ENCODE measurements at regions not wholly inside any gene's neighbourhood (a gene's known extent, or its start where the extent isn't known, plus 50 kb on each side); places are given as distances from the start of the nearest gene placed in this dataset.
"Not testable (repeated sequence)": the region's sequence is repeated elsewhere in the genome, so short reads cannot be mapped to it uniquely, and the experiment has no call there.

GRCh38 chr7:69283421-69283820, 314.9 kb upstream of the AUTS2 start:
- no peak overlapping the region for H3K4me3 ChIP-seq
- no peak for DNase-seq
- H3K9me3 ChIP-seq: no peaks in the 10 kb centered on the region
- TF ChIP-seq CTCF (IDR thresholded peaks at IDR 0.05): no peak
- H3K36me3 ChIP-seq: no peaks in the 10 kb centered on the region
- peaks cover 3% of the 10 kb centered on the region for H3K4me1 ChIP-seq
- intact Hi-C loops (cut with DNase I): no loop called here
- H3K27me3 ChIP-seq (ENCODE audit: low read depth): no peaks in the 10 kb centered on the region
- no peak for ATAC-seq
- no peak overlapping the region for H3K27ac ChIP-seq

- no peak for ATAC-seq
- intact Hi-C loops (cut with DNase I): no loop called here
These were observed 312.4 kb upstream of the AUTS2 start for GRCh38 chr7:69285854-69286253.

GRCh38 chr7:69295977-69296376, 302.3 kb upstream of the AUTS2 start:
- peak in 1 of 2 donors; percentile 25 for ATAC-seq
- Histone ChIP-seq H3K9me3 (no peaks in the 10 kb centered on the region), H3K4me1 (no peaks in the 10 kb centered on the region), H3K36me3 (no peaks in the 10 kb centered on the region), H3K27ac (no peak overlapping the region), H3K27me3 (ENCODE audit: low read depth) (no peaks in the 10 kb centered on the region), H3K4me3 (no peak overlapping the region)
- DNase-seq: no peak
- TF ChIP-seq CTCF (IDR thresholded peaks at IDR 0.05): no peak
- intact Hi-C loops (cut with DNase I): no loop called here

More at GRCh38 chr7:69285854-69286253, 312.4 kb upstream of the AUTS2 start:
- H3K27ac ChIP-seq: no peak overlapping the region
- no peak for DNase-seq
- H3K9me3 ChIP-seq: no peaks in the 10 kb centered on the region
- H3K36me3 ChIP-seq: no peaks in the 10 kb centered on the region
- TF ChIP-seq CTCF (IDR thresholded peaks at IDR 0.05): no peak
- H3K4me1 ChIP-seq: peaks cover 3% of the 10 kb centered on the region
- no peaks in the 10 kb centered on the region for H3K27me3 ChIP-seq (ENCODE audit: low read depth)
- H3K4me3 ChIP-seq: no peak overlapping the region

GRCh38 chr7:69301253-69301652, 297.0 kb upstream of the AUTS2 start:
- DNase-seq (no peak), ATAC-seq (no peak)
- Histone ChIP-seq H3K27ac (no peak overlapping the region), H3K4me3 (no peak overlapping the region), H3K4me1 (no peaks in the 10 kb centered on the region), H3K27me3 (ENCODE audit: low read depth) (no peaks in the 10 kb centered on the region), H3K36me3 (no peaks in the 10 kb centered on the region), H3K9me3 (no peaks in the 10 kb centered on the region)
- intact Hi-C loops (cut with DNase I): no loop called here
- TF ChIP-seq CTCF (IDR thresholded peaks at IDR 0.05): no peak

GRCh38 chr7:69309601-69310000, 288.7 kb upstream of the AUTS2 start:
- H3K27ac ChIP-seq: no peak overlapping the region
- no peak for TF ChIP-seq CTCF (IDR thresholded peaks at IDR 0.05)
- intact Hi-C loops (cut with DNase I): no loop called here

GRCh38 chr7:69311489-69311888, 286.8 kb upstream of the AUTS2 start:
- H3K27ac ChIP-seq: no peak overlapping the region
- intact Hi-C loops (cut with DNase I): no loop called here
- no peak for ATAC-seq
- no peak for DNase-seq
- H3K9me3 ChIP-seq: no peaks in the 10 kb centered on the region
- TF ChIP-seq CTCF (IDR thresholded peaks at IDR 0.05): no peak
- no peaks in the 10 kb centered on the region for H3K4me1 ChIP-seq
- no peaks in the 10 kb centered on the region for H3K36me3 ChIP-seq
- no peaks in the 10 kb centered on the region for H3K27me3 ChIP-seq (ENCODE audit: low read depth)
- H3K4me3 ChIP-seq: no peak overlapping the region

More at GRCh38 chr7:69309601-69310000, 288.7 kb upstream of the AUTS2 start:
- Histone ChIP-seq H3K27me3 (ENCODE audit: low read depth) (no peaks in the 10 kb centered on the region), H3K4me1 (no peaks in the 10 kb centered on the region), H3K36me3 (no peaks in the 10 kb centered on the region), H3K4me3 (no peak overlapping the region), H3K9me3 (no peaks in the 10 kb centered on the region)
- DNase-seq (no peak), ATAC-seq (no peak)

GRCh38 chr7:69313852-69314251, 284.4 kb upstream of the AUTS2 start:
- H3K9me3 ChIP-seq; ATAC-seq; H3K36me3 ChIP-seq; intact Hi-C loops (cut with DNase I); H3K27ac ChIP-seq; H3K27me3 ChIP-seq (ENCODE audit: low read depth); H3K4me3 ChIP-seq; DNase-seq; H3K4me1 ChIP-seq: not testable (repeated sequence)

Data from lower lobe of right lung (tissue), 2 donors.